DND-41 (cell line): ENCODE measurements at regions not wholly inside any gene's neighbourhood (a gene's known extent, or its start where the extent isn't known, plus 50 kb on each side); places are given as distances from the start of the nearest gene placed in this dataset.
A peak's percentile ranks its signal among the peaks of the same experiment; 100 is the strongest.

Source experiments
- ATAC-seq: fragments of 200-7000 bp; cut with Tn5 transposase; 3 replicates; pipeline ENCODE4 v1.9.1; 2021; ENCODE audit warnings: low read depth; ENCODE audit not compliant: insufficient read depth
- DNase-seq: peaks from one replicate; pipeline ENCODE4 v3.0.0-alpha.2; 2020
- H2AFZ ChIP-seq: 2 replicates; pipeline ENCODE4 v1.6.0; 2012; ENCODE audit warnings: low read depth, low read length
- H3K27ac ChIP-seq: 2 replicates; pipeline ENCODE4 v1.5.1; 2012; ENCODE audit warnings: low read length, inconsistent platforms
- H3K27me3 ChIP-seq: fragments of 200-600 bp; sonication (generic); 2 replicates; pipeline ENCODE4 v1.6.0; 2012; ENCODE audit warnings: low read length, mild to moderate bottlenecking, inconsistent platforms; ENCODE audit not compliant: insufficient read depth, poor library complexity
- H3K36me3 ChIP-seq: 2 replicates; pipeline ENCODE4 v1.5.1; 2012; ENCODE audit warnings: low read length, inconsistent platforms; ENCODE audit not compliant: insufficient read depth
- H3K4me1 ChIP-seq: 2 replicates; pipeline ENCODE4 v1.5.1; 2012; ENCODE audit warnings: mild to moderate bottlenecking, low read length; ENCODE audit not compliant: insufficient read depth
- H3K4me2 ChIP-seq: 2 replicates; pipeline ENCODE4 v1.6.0; 2012; ENCODE audit warnings: mild to moderate bottlenecking, moderate library complexity, low read length, inconsistent platforms; ENCODE audit not compliant: insufficient read depth
- H3K4me3 ChIP-seq, 2 experiments: fragments of 200-600 bp in 1 of 2; shearing (Covaris generic) in 1 of 2; 2 replicates each; pipeline ENCODE4 v1.5.1; 2012 to 2016; ENCODE audit warnings: inconsistent platforms in 2 of 2, low read length in 2 of 2, mild to moderate bottlenecking in 2 of 2, low read depth in 1 of 2, moderate library complexity in 1 of 2
- H3K79me2 ChIP-seq: 2 replicates; pipeline ENCODE4 v1.6.0; 2012; ENCODE audit warnings: low read length, inconsistent platforms; ENCODE audit not compliant: insufficient read depth
- H3K9ac ChIP-seq: 2 replicates; pipeline ENCODE4 v1.6.0; 2012; ENCODE audit warnings: low read depth, mild to moderate bottlenecking, inconsistent platforms, low read length, moderate library complexity
- H3K9me3 ChIP-seq: 2 replicates; pipeline ENCODE4 v1.5.1; 2012; ENCODE audit warnings: low read length, moderate library complexity, mild to moderate bottlenecking, inconsistent platforms; ENCODE audit not compliant: insufficient read depth, severe bottlenecking
- H4K20me1 ChIP-seq: 2 replicates; pipeline ENCODE4 v1.6.0; 2012; ENCODE audit warnings: low read length; ENCODE audit not compliant: insufficient read depth
- CTCF ChIP-seq: IDR thresholded peaks from 2 replicates; pipeline ENCODE4 v1.5.1; 2012; ENCODE audit warnings: borderline replicate concordance, low read length, moderate library complexity, mild to moderate bottlenecking; ENCODE audit not compliant: poor library complexity, severe bottlenecking; ENCODE audit errors: extremely low read depth
- EZH2 ChIP-seq: IDR thresholded peaks from 3 replicates; pipeline ENCODE4 v1.6.1; 2012; ENCODE audit warnings: borderline replicate concordance, low read depth, mild to moderate bottlenecking, moderate library complexity, low read length, inconsistent platforms; ENCODE audit not compliant: severe bottlenecking

GRCh38 chr18:32530947-32531651 is 60.4 kb upstream of the GAREM1 start:
- Histone ChIP-seq H3K9ac (no peak overlapping the region), H3K4me1 (0 out of 2 replicates have a peak, but pooled peaks cover 3% of the 10 kb centered on the region), H3K27ac (no peak overlapping the region), H3K9me3 (no peaks in the 10 kb centered on the region), H2AFZ (no peak overlapping the region), H3K79me2 (no peaks in the 10 kb centered on the region), H3K27me3 (no peaks in the 10 kb centered on the region), H3K4me2 (no peak overlapping the region), H3K4me3 (no peak overlapping the region), H3K36me3 (no peaks in the 10 kb centered on the region), H4K20me1 (no peaks in the 10 kb centered on the region)
- no peak for TF ChIP-seq CTCF
- TF ChIP-seq EZH2, result no peak
- DNase-seq (no peak), ATAC-seq (peak; percentile 89)

- H3K4me2 ChIP-seq, result no peak overlapping the region
- no peaks in the 10 kb centered on the region for H3K79me2 ChIP-seq
- DNase-seq, result no peak
- no peak overlapping the region for H3K4me3 ChIP-seq
- no peak for ATAC-seq
- H3K27me3 ChIP-seq, result no peaks in the 10 kb centered on the region
- 0 out of 2 replicates have a peak, but pooled peaks cover 3% of the 10 kb centered on the region for H3K4me1 ChIP-seq
- TF ChIP-seq CTCF (no peak), EZH2 (no peak)
- no peaks in the 10 kb centered on the region for H3K9me3 ChIP-seq
- H4K20me1 ChIP-seq, result no peaks in the 10 kb centered on the region
- H2AFZ ChIP-seq, result no peak overlapping the region
- H3K27ac ChIP-seq, result no peak overlapping the region
- no peak overlapping the region for H3K9ac ChIP-seq
- no peaks in the 10 kb centered on the region for H3K36me3 ChIP-seq
Measured at GRCh38 chr18:32529722-32530420, 59.2 kb upstream of the GAREM1 start.

DNA sequence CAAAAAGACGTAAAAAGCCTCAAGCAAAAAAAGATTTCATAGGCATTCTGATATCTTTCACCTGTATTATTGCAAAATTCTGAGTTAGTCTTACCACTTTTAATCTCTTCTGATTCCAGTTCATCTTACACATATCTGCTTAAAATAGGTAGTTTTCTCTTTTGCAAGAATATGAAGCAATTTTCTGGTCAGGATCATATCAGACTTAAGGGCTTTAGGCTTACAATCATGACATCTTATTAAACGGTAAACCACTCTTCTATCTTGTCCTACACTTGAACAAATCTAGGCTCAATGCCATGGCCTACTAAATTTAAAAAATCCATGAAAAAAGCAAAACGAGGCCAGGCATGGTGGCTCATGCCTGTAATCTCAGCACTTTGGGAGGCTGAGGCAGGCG is 50.1 kb upstream of the GAREM1 start:
- no peak overlapping the region for H3K9ac ChIP-seq

More for the DNA sequence above, 50.1 kb upstream of the GAREM1 start:
- H3K36me3 ChIP-seq, result no peaks in the 10 kb centered on the region
- no peak for ATAC-seq
- TF ChIP-seq EZH2 (no peak), CTCF (no peak)
- H3K27ac ChIP-seq, result no peak overlapping the region
- no peaks in the 10 kb centered on the region for H4K20me1 ChIP-seq
- H3K4me3 ChIP-seq, result no peak overlapping the region
- DNase-seq, result no peak
- no peak overlapping the region for H2AFZ ChIP-seq
- no peaks in the 10 kb centered on the region for H3K9me3 ChIP-seq
- no peaks in the 10 kb centered on the region for H3K79me2 ChIP-seq
- H3K27me3 ChIP-seq, result no peaks in the 10 kb centered on the region
- no peak overlapping the region for H3K4me2 ChIP-seq
- no peaks in the 10 kb centered on the region for H3K4me1 ChIP-seq
